ENCODE measurements at regions not wholly inside any gene's neighbourhood (a gene's known extent, or its start where the extent isn't known, plus 50 kb on each side); places are given as distances from the start of the nearest gene placed in this dataset.
"Not testable (repeated sequence)": the region's sequence is repeated elsewhere in the genome, so short reads cannot be mapped to it uniquely, and the experiment has no call there.

DNA sequence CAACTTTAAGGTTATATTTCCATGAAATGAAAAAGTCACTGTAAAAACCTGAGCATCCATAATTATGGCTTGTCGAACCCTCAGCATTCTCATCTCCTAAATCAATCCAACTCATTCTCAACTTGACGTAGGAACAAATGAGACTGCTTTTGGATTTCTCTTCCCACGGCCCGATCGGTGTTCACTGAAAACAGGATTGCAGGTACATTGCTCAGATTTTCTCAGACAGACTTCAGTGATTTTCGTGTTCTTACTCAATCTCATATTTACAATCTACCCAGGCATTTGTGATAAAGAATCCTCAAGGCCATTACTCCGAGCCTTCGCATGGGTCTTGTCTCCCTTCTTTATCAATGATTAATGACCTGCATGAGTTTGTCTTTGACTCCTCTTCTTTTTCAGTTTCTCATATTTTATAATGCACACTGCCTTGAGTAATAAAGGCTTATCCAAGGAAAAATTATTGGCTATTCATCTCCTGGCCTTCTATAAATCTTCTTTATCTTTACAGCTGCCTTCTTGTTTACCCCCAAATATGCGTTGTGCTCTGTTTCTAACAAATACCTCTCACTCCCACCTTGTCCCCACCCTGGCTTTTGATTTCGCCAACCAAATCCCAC is 90.4 kb upstream of the MYO3A start (continued):
- TF ChIP-seq, protein P1, sequence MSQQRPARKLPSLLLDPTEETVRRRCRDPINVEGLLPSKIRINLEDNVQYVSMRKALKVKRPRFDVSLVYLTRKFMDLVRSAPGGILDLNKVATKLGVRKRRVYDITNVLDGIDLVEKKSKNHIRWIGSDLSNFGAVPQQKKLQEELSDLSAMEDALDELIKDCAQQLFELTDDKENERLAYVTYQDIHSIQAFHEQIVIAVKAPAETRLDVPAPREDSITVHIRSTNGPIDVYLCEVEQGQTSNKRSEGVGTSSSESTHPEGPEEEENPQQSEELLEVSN (IDR thresholded peaks at IDR 0.05), result no peak
- TF ChIP-seq HDAC6 (IDR thresholded peaks at IDR 0.05; ENCODE audit: low read depth, low read length) (no peak), RXRA (IDR thresholded peaks at IDR 0.05; ENCODE audit: insufficient read depth, low read depth, low read length) (no peak)

DNA sequence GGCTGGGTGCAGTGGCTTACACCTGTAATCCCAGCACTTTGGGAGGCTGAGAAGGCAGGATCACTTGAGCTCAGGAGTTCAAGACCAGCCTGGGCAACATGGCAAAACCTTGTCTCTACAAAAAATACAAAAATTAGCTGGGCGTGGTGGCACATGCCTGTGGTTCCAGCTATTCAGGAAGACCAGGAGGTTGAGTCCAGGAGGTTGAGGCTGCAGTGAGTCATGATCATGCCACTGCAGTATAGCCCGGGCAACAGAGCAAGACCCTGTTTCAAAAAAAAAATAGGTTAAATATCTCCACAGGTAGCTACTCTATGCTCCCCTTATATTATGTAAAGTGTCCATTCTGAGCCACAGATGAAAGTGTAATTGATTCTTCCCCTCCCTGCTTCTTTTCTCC is 89.3 kb upstream of the MYO3A start:
- H3K4me3 ChIP-seq (ENCODE audit: extremely low read depth in 1 of 4, insufficient read depth in 2 of 4, low read depth in 3 of 4, low read length in 4 of 4); POLR2A ChIA-PET (ENCODE audit: partially characterized antibody); H3K9me3 ChIP-seq (ENCODE audit: insufficient read depth in 2 of 2, low read depth in 1 of 2, low read length in 1 of 2); H4K20me1 ChIP-seq (replicated peaks in 1 of 2; ENCODE audit: control insufficient read depth in 1 of 2, insufficient read depth in 2 of 2, low read length in 2 of 2); H3K27me3 ChIP-seq (replicated peaks in 1 of 4; ENCODE audit: control insufficient read depth in 3 of 4, extremely low read depth in 1 of 4, insufficient read depth in 3 of 4, low read length in 3 of 4); H3K79me1 ChIP-seq (ENCODE audit: low read depth, low read length); H3K18ac ChIP-seq (ENCODE audit: extremely low read depth, low read length); H2AK5ac ChIP-seq (ENCODE audit: low read depth, low read length); H3K56ac ChIP-seq (replicated peaks; ENCODE audit: insufficient read length, low read depth, low read length); FAIRE-seq; H3K79me2 ChIP-seq (ENCODE audit: control insufficient read depth in 1 of 2, insufficient read depth in 2 of 2, low read length in 2 of 2); H2AFZ ChIP-seq (ENCODE audit: low read length); H2BK15ac ChIP-seq (ENCODE audit: low read length); H3K23me2 ChIP-seq (ENCODE audit: low read depth, low read length); H3K4me1 ChIP-seq (replicated peaks in 1 of 4; ENCODE audit: control insufficient read depth in 3 of 4, insufficient read depth in 4 of 4, low read length in 3 of 4); H4K91ac ChIP-seq (replicated peaks; ENCODE audit: insufficient read length, low read length); H4K8ac ChIP-seq (ENCODE audit: extremely low read depth, insufficient read depth, low read length); H3K27ac ChIP-seq (ENCODE audit: low read depth, low read length); H3K9ac ChIP-seq (replicated peaks in 1 of 4; ENCODE audit: extremely low read depth in 1 of 4, low read depth in 3 of 4, low read length in 3 of 4); H3K4ac ChIP-seq (replicated peaks; ENCODE audit: insufficient read length, low read depth, low read length); H3K36me3 ChIP-seq (ENCODE audit: control insufficient read depth in 2 of 4, insufficient read depth in 4 of 4, low read length in 3 of 4); H2BK5ac ChIP-seq (ENCODE audit: low read depth, low read length); H4K5ac ChIP-seq (ENCODE audit: insufficient read length, low read depth, low read length); H3K23ac ChIP-seq (ENCODE audit: insufficient read length); DNase-seq (ENCODE audit: low read depth in 1 of 2, low spot score in 2 of 2); H2BK12ac ChIP-seq (ENCODE audit: low read depth, low read length); H3K14ac ChIP-seq (ENCODE audit: insufficient read length); H2BK20ac ChIP-seq (ENCODE audit: low read length); H3K4me2 ChIP-seq (ENCODE audit: insufficient read depth in 1 of 2, low read depth in 2 of 2, low read length in 2 of 2); H2BK120ac ChIP-seq (replicated peaks; ENCODE audit: low read depth, low read length): not testable (repeated sequence)
- CTCF ChIA-PET (ENCODE audit: partially characterized antibody), result interaction anchor here (1.0 to 1.2 kb wide), 2 partner anchors 29 to 69 kb away, joined by 3 to 5 read pairs; no protein-coding TSS in a partner anchor
- WGBS, 2 experiments (ENCODE audit: extremely low coverage in 1 of 2, insufficient coverage in 1 of 2, insufficient read length in 1 of 2, insufficient replicate concordance in 2 of 2, low coverage in 1 of 2, low lambda C conversion rate in 2 of 2, missing lambda C conversion rate in 1 of 2), result 80% methylated on average over 1 of the region's 2 CpGs; no CpG with 5 or more reads in 1 of the 2 experiments
